ENCODE measurements at regions not wholly inside any gene's neighbourhood (a gene's known extent, or its start where the extent isn't known, plus 50 kb on each side); places are given as distances from the start of the nearest gene placed in this dataset.
"Not testable (repeated sequence)": the region's sequence is repeated elsewhere in the genome, so short reads cannot be mapped to it uniquely, and the experiment has no call there.

GRCh38 chr12:75759842-75760572 lies 248.6 kb upstream of the KRR1 start:
- Histone ChIP-seq H3K36me3 (ENCODE audit: control insufficient read depth in 3 of 3, insufficient read depth in 3 of 3, low read length in 3 of 3) (no peaks in the 10 kb centered on the region), H3K4me3 (ENCODE audit: low read length in 3 of 3) (no peak overlapping the region)

DNA sequence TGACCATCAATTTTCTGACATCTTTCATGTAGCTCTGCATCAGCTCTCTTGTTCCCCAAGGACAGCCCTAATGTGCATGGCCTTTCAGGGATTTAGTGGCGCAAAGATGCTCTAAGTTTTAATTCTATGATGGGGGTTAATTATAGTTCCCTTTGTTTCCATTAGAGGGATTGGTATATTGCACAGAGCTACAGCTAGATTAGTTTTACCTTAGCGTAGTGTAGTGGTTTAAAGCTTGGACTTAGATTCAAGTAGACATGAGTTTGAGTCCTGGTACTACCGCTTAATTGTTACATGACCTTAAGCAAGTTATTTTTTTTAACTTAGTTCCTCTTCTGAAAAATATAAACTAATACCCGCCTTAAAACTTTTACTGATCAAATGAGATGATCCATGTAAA lies 247.8 kb upstream of the KRR1 start:
- no peaks in the 10 kb centered on the region for H3K27me3 ChIP-seq (ENCODE audit: control insufficient read depth in 3 of 3, insufficient read depth in 3 of 3, low read length in 3 of 3)
- H3K9me3 ChIP-seq (ENCODE audit: control insufficient read depth in 3 of 3, low read length in 3 of 3) = no peaks in the 10 kb centered on the region
- no peaks in the 10 kb centered on the region for H3K4me1 ChIP-seq (ENCODE audit: control insufficient read depth in 3 of 3, insufficient read depth in 3 of 3, low read length in 3 of 3)
- no peak overlapping the region for H3K9ac ChIP-seq (ENCODE audit: low read depth in 1 of 3, low read length in 3 of 3)
- no peak overlapping the region for H3K4me3 ChIP-seq (ENCODE audit: low read length in 3 of 3)
- H3K36me3 ChIP-seq (ENCODE audit: control insufficient read depth in 3 of 3, insufficient read depth in 3 of 3, low read length in 3 of 3) = no peaks in the 10 kb centered on the region
- H3K27ac ChIP-seq (ENCODE audit: low read depth, low read length) = no peak overlapping the region

More at GRCh38 chr12:75759842-75760572, 248.6 kb upstream of the KRR1 start:
- H3K27me3 ChIP-seq (ENCODE audit: control insufficient read depth in 3 of 3, insufficient read depth in 3 of 3, low read length in 3 of 3) = no peaks in the 10 kb centered on the region
- no peaks in the 10 kb centered on the region for H3K4me1 ChIP-seq (ENCODE audit: control insufficient read depth in 3 of 3, insufficient read depth in 3 of 3, low read length in 3 of 3)
- H3K27ac ChIP-seq (ENCODE audit: low read depth, low read length) = no peak overlapping the region
- no peak overlapping the region for H3K9ac ChIP-seq (ENCODE audit: low read depth in 1 of 3, low read length in 3 of 3)
- H3K9me3 ChIP-seq (ENCODE audit: control insufficient read depth in 3 of 3, low read length in 3 of 3) = no peaks in the 10 kb centered on the region

DNA sequence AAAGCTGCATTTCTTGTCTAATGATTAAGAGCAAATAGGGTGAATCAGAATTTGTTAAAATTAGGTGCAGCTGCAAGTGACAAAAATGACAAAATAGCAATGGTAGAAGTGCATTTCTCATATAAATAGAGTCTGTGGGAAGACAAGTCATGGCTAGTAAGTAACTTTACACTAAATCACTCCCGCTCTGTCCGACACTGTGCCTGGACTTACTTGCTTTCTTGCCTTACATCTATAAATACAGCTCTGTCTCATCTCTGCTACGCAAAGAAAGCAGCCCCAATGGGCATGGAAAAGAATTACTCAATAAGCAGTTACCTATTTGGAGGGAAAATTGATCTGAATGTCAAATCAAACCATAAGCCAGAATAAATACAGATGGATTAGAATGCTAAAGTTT lies 245.4 kb upstream of the KRR1 start:
- no peaks in the 10 kb centered on the region for H3K36me3 ChIP-seq (ENCODE audit: control insufficient read depth in 3 of 3, insufficient read depth in 3 of 3, low read length in 3 of 3)

GRCh38 chr12:75756111-75756510 lies 244.7 kb upstream of the KRR1 start:
- Histone ChIP-seq H3K9ac (ENCODE audit: low read depth in 1 of 3, low read length in 3 of 3) (no peak overlapping the region), H3K4me1 (ENCODE audit: control insufficient read depth in 3 of 3, insufficient read depth in 3 of 3, low read length in 3 of 3) (no peaks in the 10 kb centered on the region), H3K27ac (ENCODE audit: low read depth, low read length) (no peak overlapping the region), H3K4me3 (ENCODE audit: low read length in 3 of 3) (no peak overlapping the region), H3K27me3 (ENCODE audit: control insufficient read depth in 3 of 3, insufficient read depth in 3 of 3, low read length in 3 of 3) (no peaks in the 10 kb centered on the region), H3K9me3 (ENCODE audit: control insufficient read depth in 3 of 3, low read length in 3 of 3) (no peaks in the 10 kb centered on the region), H3K36me3 (ENCODE audit: control insufficient read depth in 3 of 3, insufficient read depth in 3 of 3, low read length in 3 of 3) (no peaks in the 10 kb centered on the region)

More for the DNA sequence above, 245.4 kb upstream of the KRR1 start:
- Histone ChIP-seq H3K27ac (ENCODE audit: low read depth, low read length) (no peak overlapping the region), H3K9me3 (ENCODE audit: control insufficient read depth in 3 of 3, low read length in 3 of 3) (no peaks in the 10 kb centered on the region), H3K4me1 (ENCODE audit: control insufficient read depth in 3 of 3, insufficient read depth in 3 of 3, low read length in 3 of 3) (no peaks in the 10 kb centered on the region), H3K9ac (ENCODE audit: low read depth in 1 of 3, low read length in 3 of 3) (no peak overlapping the region), H3K27me3 (ENCODE audit: control insufficient read depth in 3 of 3, insufficient read depth in 3 of 3, low read length in 3 of 3) (no peaks in the 10 kb centered on the region), H3K4me3 (ENCODE audit: low read length in 3 of 3) (no peak overlapping the region)

GRCh38 chr12:75754698-75755097 lies 243.3 kb upstream of the KRR1 start:
- no peak overlapping the region for H3K4me3 ChIP-seq (ENCODE audit: low read length in 3 of 3)
- H3K27me3 ChIP-seq (ENCODE audit: control insufficient read depth in 3 of 3, insufficient read depth in 3 of 3, low read length in 3 of 3) = no peaks in the 10 kb centered on the region
- no peaks in the 10 kb centered on the region for H3K36me3 ChIP-seq (ENCODE audit: control insufficient read depth in 3 of 3, insufficient read depth in 3 of 3, low read length in 3 of 3)
- no peaks in the 10 kb centered on the region for H3K4me1 ChIP-seq (ENCODE audit: control insufficient read depth in 3 of 3, insufficient read depth in 3 of 3, low read length in 3 of 3)
- H3K9ac ChIP-seq (ENCODE audit: low read depth in 1 of 3, low read length in 3 of 3) = no peak overlapping the region
- H3K27ac ChIP-seq (ENCODE audit: low read depth, low read length) = no peak overlapping the region
- H3K9me3 ChIP-seq (ENCODE audit: control insufficient read depth in 3 of 3, low read length in 3 of 3) = no peaks in the 10 kb centered on the region

DNA sequence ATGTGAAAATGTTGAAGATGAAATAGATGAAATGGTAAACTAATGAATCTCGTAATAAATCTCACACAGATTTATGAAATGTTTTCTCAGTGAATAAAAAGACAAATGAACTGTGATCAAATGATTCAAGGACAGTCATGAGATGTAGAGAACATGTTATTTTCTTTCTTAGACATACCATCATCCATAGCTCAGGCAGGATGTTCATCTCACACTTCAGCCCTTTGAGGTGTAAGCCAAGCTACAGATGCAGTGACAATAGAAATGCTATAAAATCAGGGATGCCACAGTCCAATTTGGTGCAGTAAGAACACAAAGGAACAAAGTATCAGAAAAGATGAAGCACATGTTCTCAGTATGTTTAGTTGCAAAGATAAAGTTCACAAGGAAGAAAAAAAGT lies 242.7 kb upstream of the KRR1 start:
- no peak overlapping the region for H3K4me3 ChIP-seq (ENCODE audit: low read length in 3 of 3)
- H3K27me3 ChIP-seq (ENCODE audit: control insufficient read depth in 3 of 3, insufficient read depth in 3 of 3, low read length in 3 of 3) = no peaks in the 10 kb centered on the region
- H3K4me1 ChIP-seq (ENCODE audit: control insufficient read depth in 3 of 3, insufficient read depth in 3 of 3, low read length in 3 of 3) = no peaks in the 10 kb centered on the region
- H3K9me3 ChIP-seq (ENCODE audit: control insufficient read depth in 3 of 3, low read length in 3 of 3) = no peaks in the 10 kb centered on the region
- no peak overlapping the region for H3K9ac ChIP-seq (ENCODE audit: low read depth in 1 of 3, low read length in 3 of 3)
- no peaks in the 10 kb centered on the region for H3K36me3 ChIP-seq (ENCODE audit: control insufficient read depth in 3 of 3, insufficient read depth in 3 of 3, low read length in 3 of 3)
- H3K27ac ChIP-seq (ENCODE audit: low read depth, low read length) = no peak overlapping the region

- H3K27me3 ChIP-seq (ENCODE audit: control insufficient read depth in 3 of 3, insufficient read depth in 3 of 3, low read length in 3 of 3) = no peaks in the 10 kb centered on the region
- no peaks in the 10 kb centered on the region for H3K36me3 ChIP-seq (ENCODE audit: control insufficient read depth in 3 of 3, insufficient read depth in 3 of 3, low read length in 3 of 3)
- H3K27ac ChIP-seq (ENCODE audit: low read depth, low read length) = no peak overlapping the region
- H3K9ac ChIP-seq (ENCODE audit: low read depth in 1 of 3, low read length in 3 of 3) = no peak overlapping the region
- H3K9me3 ChIP-seq (ENCODE audit: control insufficient read depth in 3 of 3, low read length in 3 of 3) = no peaks in the 10 kb centered on the region
- H3K4me3 ChIP-seq (ENCODE audit: low read length in 3 of 3) = no peak overlapping the region
- no peaks in the 10 kb centered on the region for H3K4me1 ChIP-seq (ENCODE audit: control insufficient read depth in 3 of 3, insufficient read depth in 3 of 3, low read length in 3 of 3)
Measured at GRCh38 chr12:75751769-75752471, 240.5 kb upstream of the KRR1 start.

GRCh38 chr12:75750716-75751306 lies 239.4 kb upstream of the KRR1 start:
- no peaks in the 10 kb centered on the region for H3K4me1 ChIP-seq (ENCODE audit: control insufficient read depth in 3 of 3, insufficient read depth in 3 of 3, low read length in 3 of 3)
- H3K27me3 ChIP-seq (ENCODE audit: control insufficient read depth in 3 of 3, insufficient read depth in 3 of 3, low read length in 3 of 3) = no peaks in the 10 kb centered on the region
- no peaks in the 10 kb centered on the region for H3K9me3 ChIP-seq (ENCODE audit: control insufficient read depth in 3 of 3, low read length in 3 of 3)
- H3K4me3 ChIP-seq (ENCODE audit: low read length in 3 of 3) = no peak overlapping the region
- H3K27ac ChIP-seq (ENCODE audit: low read depth, low read length) = no peak overlapping the region
- H3K36me3 ChIP-seq (ENCODE audit: control insufficient read depth in 3 of 3, insufficient read depth in 3 of 3, low read length in 3 of 3) = no peaks in the 10 kb centered on the region
- H3K9ac ChIP-seq (ENCODE audit: low read depth in 1 of 3, low read length in 3 of 3) = no peak overlapping the region

- H3K27me3 ChIP-seq (ENCODE audit: control insufficient read depth in 3 of 3, insufficient read depth in 3 of 3, low read length in 3 of 3); H3K36me3 ChIP-seq (ENCODE audit: control insufficient read depth in 3 of 3, insufficient read depth in 3 of 3, low read length in 3 of 3); H3K4me3 ChIP-seq (ENCODE audit: low read length in 3 of 3); H3K4me1 ChIP-seq (ENCODE audit: control insufficient read depth in 3 of 3, insufficient read depth in 3 of 3, low read length in 3 of 3); H3K9ac ChIP-seq (ENCODE audit: low read depth in 1 of 3, low read length in 3 of 3); H3K9me3 ChIP-seq (ENCODE audit: control insufficient read depth in 3 of 3, low read length in 3 of 3); H3K27ac ChIP-seq (ENCODE audit: low read depth, low read length): not testable (repeated sequence)
Measured at GRCh38 chr12:75748990-75749389, 237.6 kb upstream of the KRR1 start.

DNA sequence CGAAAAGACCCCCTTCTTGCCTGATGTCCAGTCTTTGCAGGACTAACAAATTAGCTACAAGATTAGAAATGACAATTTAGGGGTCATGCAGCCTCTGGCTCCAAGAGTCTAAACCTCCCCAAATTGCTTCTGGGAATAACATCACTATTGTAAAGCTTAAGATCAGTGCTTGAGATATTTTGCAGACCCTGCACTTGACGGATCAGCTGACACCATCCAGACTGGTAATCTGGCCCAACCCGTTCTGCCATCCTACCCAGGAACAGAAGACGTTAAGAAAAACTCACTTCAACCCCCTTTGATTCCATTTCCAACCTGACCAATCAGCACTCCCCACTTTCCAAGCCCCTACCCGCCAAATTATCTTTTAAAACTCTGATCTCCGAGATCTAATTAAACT lies 236.7 kb upstream of the KRR1 start:
- no peaks in the 10 kb centered on the region for H3K36me3 ChIP-seq (ENCODE audit: control insufficient read depth in 3 of 3, insufficient read depth in 3 of 3, low read length in 3 of 3)
- no peak overlapping the region for H3K27ac ChIP-seq (ENCODE audit: low read depth, low read length)
- no peaks in the 10 kb centered on the region for H3K27me3 ChIP-seq (ENCODE audit: control insufficient read depth in 3 of 3, insufficient read depth in 3 of 3, low read length in 3 of 3)
- no peak overlapping the region for H3K9ac ChIP-seq (ENCODE audit: low read depth in 1 of 3, low read length in 3 of 3)
- no peaks in the 10 kb centered on the region for H3K9me3 ChIP-seq (ENCODE audit: control insufficient read depth in 3 of 3, low read length in 3 of 3)
- no peaks in the 10 kb centered on the region for H3K4me1 ChIP-seq (ENCODE audit: control insufficient read depth in 3 of 3, insufficient read depth in 3 of 3, low read length in 3 of 3)
- no peak overlapping the region for H3K4me3 ChIP-seq (ENCODE audit: low read length in 3 of 3)
